Psoas muscle (tissue), 7 donors: ENCODE measurements at regions not wholly inside any gene's neighbourhood (a gene's known extent, or its start where the extent isn't known, plus 50 kb on each side); places are given as distances from the start of the nearest gene placed in this dataset.

Experiments used
- ATAC-seq, 4 donors: fragments of 200-7000 bp; cut with Tn5 transposase; one replicate each; pipeline ENCODE4 v1.9.1; 2020; ENCODE audit warnings: moderate library complexity in 3 of 4, mild to moderate bottlenecking in 2 of 4
- DNase-seq, 2 donors: peaks; one replicate each; pipeline ENCODE4 v3.0.0-alpha.2; 2020
- H3K27ac ChIP-seq: fragments of 200-600 bp; one replicate; pipeline ENCODE4 v1.8.0; 2022
- H3K27me3 ChIP-seq, 3 donors: fragments of 200-600 bp in 1 of 3; one replicate each; pipeline versions ENCODE4 v1.6.1 to v1.8.0; 2013 to 2022; ENCODE audit warnings: low read length in 2 of 3, mild to moderate bottlenecking in 2 of 3, moderate library complexity in 1 of 3; ENCODE audit not compliant: insufficient read depth in 3 of 3
- H3K36me3 ChIP-seq, 2 donors: fragments of 200-600 bp in 1 of 2; one replicate each; pipeline versions ENCODE4 v1.6.1 to v1.8.0; 2013 to 2022; ENCODE audit warnings: low read depth in 1 of 2, mild to moderate bottlenecking in 1 of 2, moderate library complexity in 1 of 2; ENCODE audit not compliant: insufficient read depth in 1 of 2
- H3K4me1 ChIP-seq: fragments of 200-600 bp; one replicate; pipeline ENCODE4 v1.8.0; 2022
- H3K4me3 ChIP-seq: fragments of 200-600 bp; one replicate; pipeline ENCODE4 v1.8.0; 2022; ENCODE audit warnings: mild to moderate bottlenecking
- H3K9me3 ChIP-seq: fragments of 200-600 bp; one replicate; pipeline ENCODE4 v1.8.0; 2022
- WGBS, 3 donors: extraction: QIAGEN DNeasy Blood & Tissue Kit; methylation state at CpG; one replicate each; pipeline versions ENCODE4 v1.1.6 to v1.1.7; 2013; 5-methylcytosine and 5-hydroxymethylcytosine counted together
- intact Hi-C, 2 donors: fragments of 100-400 bp; cut with DNase I; formaldehyde crosslinking; loops; one replicate each; pipeline versions ENCODE4 v1.11.0 to v1.14.2; 2022
- TF ChIP-seq, protein P1 (sequence below): fragments of 200-600 bp; IDR thresholded peaks from one replicate; pipeline ENCODE4 v1.8.0; 2022; ENCODE audit warnings: antibody characterized with exemption
- donor health status: healthy with polysubstance abuse.
- donor health status: DM: no; HTN: no; CAD: no; lungs with moderate emphysema.
- donor health status: Bipolar disorder and iron deficiency.
- donor health status: healthy.
- donor health status: DM: yes; HTN: yes; CAD: no.
- donor health status: DM: no; HTN: no; CAD: no.
- donor health status: DM: yes; HTN: yes; CAD: no.

GRCh38 chr14:101639241-101639833 lies 78.0 kb downstream of the DIO3 start:
- H3K27me3 ChIP-seq: peaks cover 0 to 9% (median 3%) of the 10 kb centered on the region in 3 donors
- H3K4me3 ChIP-seq: no peak overlapping the region
- WGBS, 3 donors: 68 to 76% (median 69%) methylated on average over 9 of the region's 9 CpGs
- no peaks in the 10 kb centered on the region for H3K4me1 ChIP-seq
- TF ChIP-seq, protein P1, sequence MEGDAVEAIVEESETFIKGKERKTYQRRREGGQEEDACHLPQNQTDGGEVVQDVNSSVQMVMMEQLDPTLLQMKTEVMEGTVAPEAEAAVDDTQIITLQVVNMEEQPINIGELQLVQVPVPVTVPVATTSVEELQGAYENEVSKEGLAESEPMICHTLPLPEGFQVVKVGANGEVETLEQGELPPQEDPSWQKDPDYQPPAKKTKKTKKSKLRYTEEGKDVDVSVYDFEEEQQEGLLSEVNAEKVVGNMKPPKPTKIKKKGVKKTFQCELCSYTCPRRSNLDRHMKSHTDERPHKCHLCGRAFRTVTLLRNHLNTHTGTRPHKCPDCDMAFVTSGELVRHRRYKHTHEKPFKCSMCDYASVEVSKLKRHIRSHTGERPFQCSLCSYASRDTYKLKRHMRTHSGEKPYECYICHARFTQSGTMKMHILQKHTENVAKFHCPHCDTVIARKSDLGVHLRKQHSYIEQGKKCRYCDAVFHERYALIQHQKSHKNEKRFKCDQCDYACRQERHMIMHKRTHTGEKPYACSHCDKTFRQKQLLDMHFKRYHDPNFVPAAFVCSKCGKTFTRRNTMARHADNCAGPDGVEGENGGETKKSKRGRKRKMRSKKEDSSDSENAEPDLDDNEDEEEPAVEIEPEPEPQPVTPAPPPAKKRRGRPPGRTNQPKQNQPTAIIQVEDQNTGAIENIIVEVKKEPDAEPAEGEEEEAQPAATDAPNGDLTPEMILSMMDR: no peak
- peaks cover 7% of the 10 kb centered on the region for H3K9me3 ChIP-seq
- ATAC-seq: no peak
- no peak for DNase-seq
- no peak overlapping the region for H3K27ac ChIP-seq
- H3K36me3 ChIP-seq: no peaks in the 10 kb centered on the region
- intact Hi-C loops: no loop called here

DNA sequence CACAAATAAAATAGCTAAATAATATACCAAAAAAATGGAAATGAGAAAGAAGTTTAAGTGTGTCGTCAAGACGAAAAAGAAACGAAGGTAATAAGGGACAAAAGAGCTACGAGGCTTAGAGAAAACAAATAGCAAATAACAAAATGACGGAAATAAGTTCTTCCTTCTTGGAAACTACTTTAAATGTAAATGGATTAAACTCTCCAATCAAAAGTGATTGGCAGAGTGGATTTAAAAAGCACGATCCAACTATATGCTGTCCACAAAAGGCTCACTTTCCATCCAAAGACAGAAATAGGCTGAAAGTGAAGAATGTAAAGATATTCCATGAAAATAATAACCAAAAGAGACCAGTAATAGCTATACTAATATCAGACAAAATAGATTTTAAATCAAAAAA lies 82.4 kb downstream of the DIO3 start:
- WGBS, 3 donors: 93 to 95% (median 94%) methylated on average over 6 of the region's 6 CpGs
- TF ChIP-seq, protein P1: no peak
- no peaks in the 10 kb centered on the region for H3K36me3 ChIP-seq

DNA sequence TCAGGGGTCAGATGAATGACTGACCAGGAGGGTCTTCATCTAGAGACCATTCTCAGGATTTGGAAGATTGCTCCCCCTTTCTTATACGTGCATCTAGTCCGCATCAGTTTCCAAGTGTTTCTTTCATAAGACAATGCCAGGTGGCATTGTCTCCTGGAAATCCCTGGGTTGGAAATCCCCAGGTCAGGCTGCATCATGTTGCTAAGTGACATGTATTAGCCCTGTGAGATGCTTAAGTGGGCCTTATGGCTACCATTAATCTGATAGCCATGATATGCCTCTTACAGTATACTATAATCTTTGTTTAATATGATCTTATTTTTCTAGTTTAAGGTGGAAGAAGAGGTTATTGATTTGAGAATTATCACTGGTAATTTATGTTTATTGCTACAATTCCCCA lies 92.8 kb downstream of the DIO3 start:
- no peak for DNase-seq
- H3K4me1 ChIP-seq: no peaks in the 10 kb centered on the region
- no peak overlapping the region for H3K27ac ChIP-seq
- H3K9me3 ChIP-seq: no peaks in the 10 kb centered on the region
- H3K36me3 ChIP-seq: no peaks in the 10 kb centered on the region
- 61 to 76% (median 69%) methylated on average over 2 of the region's 2 CpGs for WGBS, 3 donors
- intact Hi-C loops: no loop called here
- TF ChIP-seq, protein P1: no peak
- ATAC-seq: no peak
- H3K4me3 ChIP-seq: no peak overlapping the region
- peaks cover 0 to 48% (median 2%) of the 10 kb centered on the region in 3 donors for H3K27me3 ChIP-seq

More for the DNA sequence above, 82.4 kb downstream of the DIO3 start:
- Histone ChIP-seq H3K4me1 (no peaks in the 10 kb centered on the region), H3K27ac (no peak overlapping the region), H3K4me3 (no peak overlapping the region), H3K9me3 (peaks cover 7% of the 10 kb centered on the region), H3K27me3 (peaks cover 0 to 3% (median 0%) of the 10 kb centered on the region in 3 donors)
- intact Hi-C loops: no loop called here
- no peak for DNase-seq
- ATAC-seq: no peak

DNA sequence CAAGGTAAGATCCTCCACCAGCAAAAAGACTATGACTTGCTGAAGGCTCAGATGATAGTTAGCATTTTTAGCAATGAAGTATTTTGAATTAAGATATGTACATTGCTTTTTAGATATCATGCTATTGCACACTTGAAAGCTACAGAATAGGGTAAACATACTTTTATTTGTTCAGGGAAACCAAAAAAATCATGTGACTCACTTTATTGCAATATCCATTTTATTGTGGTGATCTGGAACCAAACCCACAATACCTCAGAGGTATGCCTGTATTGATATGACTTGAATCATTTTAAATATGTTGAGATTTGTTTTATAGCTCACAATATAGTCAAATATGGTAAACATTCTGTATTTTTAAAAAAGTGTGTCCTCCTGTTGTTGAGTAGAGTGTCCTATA lies 96.1 kb downstream of the DIO3 start:
- ATAC-seq: no peak
- intact Hi-C loops: no loop called here
- DNase-seq: no peak
- no peak overlapping the region for H3K27ac ChIP-seq
- no peak overlapping the region for H3K4me3 ChIP-seq
- TF ChIP-seq, protein P1: no peak
- no peaks in the 10 kb centered on the region for H3K4me1 ChIP-seq
- H3K27me3 ChIP-seq: peaks cover 0 to 50% (median 2%) of the 10 kb centered on the region in 3 donors
- H3K36me3 ChIP-seq: no peaks in the 10 kb centered on the region
- no peaks in the 10 kb centered on the region for H3K9me3 ChIP-seq

DNA sequence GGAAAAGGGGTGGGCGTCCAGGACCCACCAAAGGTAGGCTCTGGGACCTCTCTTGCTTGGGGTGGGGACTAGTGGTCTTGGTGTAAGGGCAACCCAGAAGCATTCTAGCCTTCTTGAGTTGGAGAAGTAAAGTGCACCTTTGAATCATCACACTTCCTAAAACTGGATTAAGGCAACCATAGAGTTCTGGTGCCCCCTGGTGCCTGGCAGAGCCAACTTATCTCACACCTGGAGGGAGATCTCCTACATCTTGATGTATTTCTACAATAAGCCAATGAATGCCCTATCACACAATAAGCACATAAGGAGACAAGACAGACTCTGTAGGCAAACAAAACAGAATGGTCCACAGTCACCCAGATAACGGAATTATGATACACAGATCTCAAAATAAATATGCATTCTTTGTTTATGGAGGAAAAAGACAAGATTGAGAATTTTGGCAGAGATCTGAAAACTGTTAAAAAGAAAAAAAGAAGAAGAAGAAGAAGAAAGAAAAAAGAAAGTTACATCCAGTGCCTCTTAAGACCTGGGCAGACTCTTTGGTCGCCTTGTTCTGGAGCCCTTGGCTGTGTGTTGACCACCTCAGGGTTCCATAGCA lies 95.9 kb upstream of the PPP2R5C start:
- intact Hi-C loops: no loop called here
- Histone ChIP-seq H3K27me3 (peaks cover 0 to 22% (median 0%) of the 10 kb centered on the region in 3 donors), H3K36me3 (no peaks in the 10 kb centered on the region), H3K4me3 (no peak overlapping the region), H3K27ac (no peak overlapping the region), H3K4me1 (no peaks in the 10 kb centered on the region), H3K9me3 (peaks cover 14% of the 10 kb centered on the region)
- WGBS, 3 donors: 45 to 53% (median 51%) methylated on average over 3 of the region's 3 CpGs
- no peak for ATAC-seq
- TF ChIP-seq, protein P1: peak; percentile 8
- DNase-seq: no peak
